ENCODE measurements at regions not wholly inside any gene's neighbourhood (a gene's known extent, or its start where the extent isn't known, plus 50 kb on each side); places are given as distances from the start of the nearest gene placed in this dataset.

DNA sequence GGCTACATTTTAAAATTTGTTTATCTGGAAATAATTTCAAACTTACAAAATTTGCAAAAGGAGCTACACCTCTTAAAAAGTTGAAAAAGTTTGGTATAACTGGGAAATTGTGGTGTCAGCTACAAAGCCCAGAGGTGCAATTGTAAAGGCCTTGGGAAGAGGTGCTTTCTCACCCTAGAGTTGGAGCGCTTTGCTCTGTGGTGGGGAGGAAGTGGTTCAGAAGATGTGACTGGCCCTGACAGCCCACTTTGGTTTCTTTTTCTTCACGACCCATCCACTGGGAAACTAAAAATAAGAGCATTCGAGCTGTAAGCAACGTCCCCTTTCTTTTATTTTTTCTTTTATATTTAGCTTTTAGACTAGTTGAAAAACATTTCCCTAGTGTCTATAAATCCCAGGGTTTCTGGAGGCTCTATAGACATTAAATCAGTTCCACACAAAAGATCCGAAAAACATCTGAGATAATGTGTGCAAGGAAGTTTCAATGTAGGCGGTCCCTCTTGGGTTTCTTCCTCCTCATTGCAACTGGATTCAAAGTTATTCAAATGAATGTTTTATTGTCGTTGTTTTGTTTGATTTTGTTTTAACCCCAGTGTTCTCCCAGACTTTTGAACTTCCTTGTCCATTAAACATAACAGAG is 397.8 kb downstream of the KIF16B start:
- TF ChIP-seq, protein P1, sequence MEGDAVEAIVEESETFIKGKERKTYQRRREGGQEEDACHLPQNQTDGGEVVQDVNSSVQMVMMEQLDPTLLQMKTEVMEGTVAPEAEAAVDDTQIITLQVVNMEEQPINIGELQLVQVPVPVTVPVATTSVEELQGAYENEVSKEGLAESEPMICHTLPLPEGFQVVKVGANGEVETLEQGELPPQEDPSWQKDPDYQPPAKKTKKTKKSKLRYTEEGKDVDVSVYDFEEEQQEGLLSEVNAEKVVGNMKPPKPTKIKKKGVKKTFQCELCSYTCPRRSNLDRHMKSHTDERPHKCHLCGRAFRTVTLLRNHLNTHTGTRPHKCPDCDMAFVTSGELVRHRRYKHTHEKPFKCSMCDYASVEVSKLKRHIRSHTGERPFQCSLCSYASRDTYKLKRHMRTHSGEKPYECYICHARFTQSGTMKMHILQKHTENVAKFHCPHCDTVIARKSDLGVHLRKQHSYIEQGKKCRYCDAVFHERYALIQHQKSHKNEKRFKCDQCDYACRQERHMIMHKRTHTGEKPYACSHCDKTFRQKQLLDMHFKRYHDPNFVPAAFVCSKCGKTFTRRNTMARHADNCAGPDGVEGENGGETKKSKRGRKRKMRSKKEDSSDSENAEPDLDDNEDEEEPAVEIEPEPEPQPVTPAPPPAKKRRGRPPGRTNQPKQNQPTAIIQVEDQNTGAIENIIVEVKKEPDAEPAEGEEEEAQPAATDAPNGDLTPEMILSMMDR (IDR thresholded peaks at IDR 0.05) = no peak
- TF ChIP-seq POLR2A (IDR thresholded peaks at IDR 0.05) (no peak), POLR2AphosphoS5 (IDR thresholded peaks at IDR 0.05) (no peak)
